Spleen (tissue), 11 donors: ENCODE measurements at regions not wholly inside any gene's neighbourhood (a gene's known extent, or its start where the extent isn't known, plus 50 kb on each side); places are given as distances from the start of the nearest gene placed in this dataset.

Experiments used
- DNase-seq: peaks from one replicate; pipeline ENCODE4 v3.0.0-alpha.2; 2020
- H3K27ac ChIP-seq, 8 donors: fragments of 200-600 bp; sonication (generic) in 7 of 8; 1 replicate in 4 of 8; 2 replicates in 4 of 8; pipeline versions ENCODE4 v1.5.0 to v1.8.0; 2016 to 2021; ENCODE audit warnings: inconsistent platforms in 4 of 8, mild to moderate bottlenecking in 4 of 8, moderate library complexity in 1 of 8
- H3K27me3 ChIP-seq, 7 donors: fragments of 200-600 bp; sonication (generic) in 6 of 7; replicated peaks in 1 of 7; 1 replicate in 4 of 7; 2 replicates in 3 of 7; pipeline versions ENCODE4 v1.5.0 to v1.8.0; 2016 to 2021; ENCODE audit warnings: inconsistent platforms in 3 of 7, mild to moderate bottlenecking in 1 of 7
- H3K36me3 ChIP-seq, 6 donors: fragments of 200-600 bp; sonication (generic) in 5 of 6; 1 replicate in 4 of 6; 2 replicates in 2 of 6; pipeline versions ENCODE4 v1.5.0 to v1.8.0; 2016 to 2021; ENCODE audit warnings: inconsistent platforms in 2 of 6
- H3K4me1 ChIP-seq, 6 donors: fragments of 200-600 bp; sonication (generic) in 5 of 6; 1 replicate in 3 of 6; 2 replicates in 3 of 6; pipeline versions ENCODE4 v1.5.0 to v1.8.0; 2016 to 2021; ENCODE audit warnings: inconsistent platforms in 3 of 6
- H3K4me3 ChIP-seq, 8 donors: fragments of 200-600 bp; sonication (generic) in 7 of 8; 1 replicate in 4 of 8; 2 replicates in 4 of 8; pipeline versions ENCODE4 v1.5.0 to v1.8.0; 2016 to 2021; ENCODE audit warnings: inconsistent platforms in 4 of 8, mild to moderate bottlenecking in 4 of 8, moderate library complexity in 2 of 8
- H3K9me3 ChIP-seq, 8 donors: fragments of 200-600 bp; sonication (generic) in 7 of 8; 1 replicate in 4 of 8; 2 replicates in 4 of 8; pipeline versions ENCODE4 v1.5.0 to v1.8.0; 2016 to 2021; ENCODE audit warnings: inconsistent platforms in 4 of 8
- POLR2A ChIP-seq, 3 donors: fragments of 450-650 bp; IDR thresholded peaks; one replicate each; pipeline ENCODE4 v1.5.1; 2017; ENCODE audit warnings: antibody characterized with exemption in 3 of 3, mild to moderate bottlenecking in 1 of 3
- POLR2AphosphoS5 ChIP-seq, 3 donors: sonication (generic); formaldehyde crosslinking; IDR thresholded peaks; one replicate each; pipeline ENCODE4 v1.5.1; 2017; ENCODE audit warnings: antibody characterized with exemption in 3 of 3
- WGBS, 5 donors: extraction: QIAGEN DNeasy Blood & Tissue Kit in 3 of 5; methylation state at CpG; one replicate each; pipeline versions ENCODE4 v1.1.5 to v1.1.7; 2013 to 2018; 5-methylcytosine and 5-hydroxymethylcytosine counted together
- intact Hi-C: fragments of 100-400 bp; cut with DNase I; formaldehyde crosslinking; loops from one replicate; pipeline ENCODE4 v1.15.0; 2023; ENCODE audit warnings: low total_unique reads
- TF ChIP-seq, protein P1 (sequence below), 11 experiments: fragments of 200-600 bp in 7 of 11; fragments of 450-650 bp in 4 of 11; sonication (generic) in 4 of 11; IDR thresholded peaks in 8 of 11; conservative IDR thresholded peaks in 3 of 11; 1 replicate in 7 of 11; 2 replicates in 4 of 11; pipeline versions ENCODE4 v1.4.0 to v1.8.0; 2016 to 2021; ENCODE audit warnings: antibody characterized with exemption in 11 of 11, inconsistent platforms in 4 of 11, mild to moderate bottlenecking in 1 of 11
- donor health status: healthy with polysubstance abuse.
- donor health status: DM: no; HTN: no; CAD: no; lungs with moderate emphysema.
- donor health status: DM: no; HTN: no; CAD: no.
- donor health status: Bipolar disorder and iron deficiency.
- donor health status: healthy.
- donor health status: DM: no; HTN: no; CAD: no.
- donor health status: DM: yes; HTN: yes; CAD: no.

- TF ChIP-seq, protein P1, sequence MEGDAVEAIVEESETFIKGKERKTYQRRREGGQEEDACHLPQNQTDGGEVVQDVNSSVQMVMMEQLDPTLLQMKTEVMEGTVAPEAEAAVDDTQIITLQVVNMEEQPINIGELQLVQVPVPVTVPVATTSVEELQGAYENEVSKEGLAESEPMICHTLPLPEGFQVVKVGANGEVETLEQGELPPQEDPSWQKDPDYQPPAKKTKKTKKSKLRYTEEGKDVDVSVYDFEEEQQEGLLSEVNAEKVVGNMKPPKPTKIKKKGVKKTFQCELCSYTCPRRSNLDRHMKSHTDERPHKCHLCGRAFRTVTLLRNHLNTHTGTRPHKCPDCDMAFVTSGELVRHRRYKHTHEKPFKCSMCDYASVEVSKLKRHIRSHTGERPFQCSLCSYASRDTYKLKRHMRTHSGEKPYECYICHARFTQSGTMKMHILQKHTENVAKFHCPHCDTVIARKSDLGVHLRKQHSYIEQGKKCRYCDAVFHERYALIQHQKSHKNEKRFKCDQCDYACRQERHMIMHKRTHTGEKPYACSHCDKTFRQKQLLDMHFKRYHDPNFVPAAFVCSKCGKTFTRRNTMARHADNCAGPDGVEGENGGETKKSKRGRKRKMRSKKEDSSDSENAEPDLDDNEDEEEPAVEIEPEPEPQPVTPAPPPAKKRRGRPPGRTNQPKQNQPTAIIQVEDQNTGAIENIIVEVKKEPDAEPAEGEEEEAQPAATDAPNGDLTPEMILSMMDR (IDR thresholded peaks at IDR 0.05 in 8 of 11, conservative IDR thresholded peaks at IDR 0.05 in 3 of 11): no peak
- no peak for TF ChIP-seq POLR2AphosphoS5 (IDR thresholded peaks at IDR 0.05)
- no peak for TF ChIP-seq POLR2A (IDR thresholded peaks at IDR 0.05)
- H3K4me3 ChIP-seq: no peak overlapping the region
- H3K27ac ChIP-seq: no peak overlapping the region
- WGBS, 5 donors: 73 to 87% (median 79%) methylated on average over 4 of the region's 4 CpGs
- intact Hi-C loops: no loop called here
- DNase-seq: no peak
- H3K9me3 ChIP-seq: no peaks in the 10 kb centered on the region
- no peaks in the 10 kb centered on the region for H3K4me1 ChIP-seq
- no peaks in the 10 kb centered on the region for H3K36me3 ChIP-seq
- H3K27me3 ChIP-seq: no peaks in the 10 kb centered on the region
Measured at GRCh38 chr1:83805921-83806320, 193.0 kb downstream of the TTLL7 start.

- 74 to 90% (median 81%) methylated on average over 8 of the region's 8 CpGs for WGBS, 5 donors
- intact Hi-C loops: no loop called here
- H3K27ac ChIP-seq: no peak overlapping the region
Measured at GRCh38 chr1:83802460-83803152, 196.3 kb downstream of the TTLL7 start.

DNA sequence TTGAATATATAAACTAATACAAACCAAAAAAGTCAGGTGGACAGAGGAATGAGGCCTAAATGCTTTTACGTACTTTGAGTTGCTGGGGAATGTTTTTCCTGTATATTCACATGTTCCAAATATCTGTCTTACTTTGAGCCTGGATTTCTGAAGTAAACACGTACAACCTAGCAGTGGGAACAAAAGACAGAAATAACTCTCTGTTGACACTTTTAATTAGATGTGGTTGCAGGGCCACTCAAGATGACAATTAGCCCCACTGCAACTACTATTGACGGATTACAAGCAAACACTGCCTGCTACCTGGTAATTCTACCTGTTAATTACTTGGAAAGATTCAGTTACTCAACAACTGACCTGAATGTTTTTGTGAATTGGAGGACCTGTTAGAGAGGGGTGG is 196.9 kb downstream of the TTLL7 start:
- H3K36me3 ChIP-seq: no peaks in the 10 kb centered on the region
- H3K9me3 ChIP-seq: no peaks in the 10 kb centered on the region
- H3K4me3 ChIP-seq: no peak overlapping the region
- 84 to 93% (median 86%) methylated on average over 3 of the region's 3 CpGs for WGBS, 5 donors
- TF ChIP-seq POLR2A (IDR thresholded peaks at IDR 0.05) (no peak), POLR2AphosphoS5 (IDR thresholded peaks at IDR 0.05) (no peak)
- TF ChIP-seq, protein P1 (IDR thresholded peaks at IDR 0.05 in 8 of 11, conservative IDR thresholded peaks at IDR 0.05 in 3 of 11): no peak
- DNase-seq: no peak
- H3K27me3 ChIP-seq: no peaks in the 10 kb centered on the region
- no peaks in the 10 kb centered on the region for H3K4me1 ChIP-seq
- intact Hi-C loops: no loop called here
- no peak overlapping the region for H3K27ac ChIP-seq

More at GRCh38 chr1:83802460-83803152, 196.3 kb downstream of the TTLL7 start:
- Histone ChIP-seq H3K36me3 (no peaks in the 10 kb centered on the region), H3K4me1 (no peaks in the 10 kb centered on the region), H3K27me3 (no peaks in the 10 kb centered on the region), H3K9me3 (no peaks in the 10 kb centered on the region), H3K4me3 (no peak overlapping the region)
- DNase-seq: no peak
- TF ChIP-seq, protein P1 (IDR thresholded peaks at IDR 0.05 in 8 of 11, conservative IDR thresholded peaks at IDR 0.05 in 3 of 11): no peak
- TF ChIP-seq POLR2A (IDR thresholded peaks at IDR 0.05) (no peak), POLR2AphosphoS5 (IDR thresholded peaks at IDR 0.05) (no peak)

GRCh38 chr1:83800066-83800465 is 198.9 kb downstream of the TTLL7 start:
- no peak for TF ChIP-seq POLR2A (IDR thresholded peaks at IDR 0.05)
- TF ChIP-seq POLR2AphosphoS5 (IDR thresholded peaks at IDR 0.05): no peak
- TF ChIP-seq, protein P1 (IDR thresholded peaks at IDR 0.05 in 8 of 11, conservative IDR thresholded peaks at IDR 0.05 in 3 of 11): no peak
- no peak overlapping the region for H3K4me3 ChIP-seq
- H3K27ac ChIP-seq: no peak overlapping the region
- no peaks in the 10 kb centered on the region for H3K9me3 ChIP-seq
- 47 to 82% (median 72%) methylated on average over 3 of the region's 3 CpGs for WGBS, 5 donors
- intact Hi-C loops: no loop called here
- H3K27me3 ChIP-seq: no peaks in the 10 kb centered on the region
- H3K36me3 ChIP-seq: no peaks in the 10 kb centered on the region
- no peak for DNase-seq
- H3K4me1 ChIP-seq: no peaks in the 10 kb centered on the region
